NCI-H510A (cell line): ENCODE measurements at regions not wholly inside any gene's neighbourhood (a gene's known extent, or its start where the extent isn't known, plus 50 kb on each side); places are given as distances from the start of the nearest gene placed in this dataset.

Experiments used
- DNase-seq: peaks from one replicate; lab custom pipeline; 2025; lab: John Stamatoyannopoulos, UW

DNA sequence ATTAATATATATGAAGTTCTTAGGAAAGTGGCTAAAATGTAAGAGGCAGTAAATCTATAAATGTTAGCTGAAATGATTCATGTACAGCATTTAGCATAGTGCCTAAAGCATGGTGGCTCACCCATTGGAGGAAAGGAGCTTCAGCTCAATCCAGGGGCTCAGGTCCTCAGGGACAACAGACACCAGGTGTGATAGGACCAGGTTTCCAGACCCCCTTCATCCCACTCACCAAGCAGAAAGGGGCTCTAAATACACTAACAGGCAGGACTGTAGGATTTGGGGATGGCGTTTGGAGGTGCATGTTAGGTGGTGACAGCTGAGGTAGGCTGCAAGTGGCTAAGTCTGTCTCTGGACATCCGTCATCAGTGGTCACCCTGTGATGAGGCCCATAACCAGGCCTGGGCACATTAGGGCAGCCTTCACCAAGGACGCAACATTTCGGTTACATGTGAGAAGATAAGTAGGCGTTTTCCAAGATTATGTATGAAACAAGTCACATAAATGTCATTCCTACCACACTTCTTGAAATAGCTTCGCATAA, 233.1 kb downstream of the C1orf94 start:
- DNase-seq: no peak

DNA sequence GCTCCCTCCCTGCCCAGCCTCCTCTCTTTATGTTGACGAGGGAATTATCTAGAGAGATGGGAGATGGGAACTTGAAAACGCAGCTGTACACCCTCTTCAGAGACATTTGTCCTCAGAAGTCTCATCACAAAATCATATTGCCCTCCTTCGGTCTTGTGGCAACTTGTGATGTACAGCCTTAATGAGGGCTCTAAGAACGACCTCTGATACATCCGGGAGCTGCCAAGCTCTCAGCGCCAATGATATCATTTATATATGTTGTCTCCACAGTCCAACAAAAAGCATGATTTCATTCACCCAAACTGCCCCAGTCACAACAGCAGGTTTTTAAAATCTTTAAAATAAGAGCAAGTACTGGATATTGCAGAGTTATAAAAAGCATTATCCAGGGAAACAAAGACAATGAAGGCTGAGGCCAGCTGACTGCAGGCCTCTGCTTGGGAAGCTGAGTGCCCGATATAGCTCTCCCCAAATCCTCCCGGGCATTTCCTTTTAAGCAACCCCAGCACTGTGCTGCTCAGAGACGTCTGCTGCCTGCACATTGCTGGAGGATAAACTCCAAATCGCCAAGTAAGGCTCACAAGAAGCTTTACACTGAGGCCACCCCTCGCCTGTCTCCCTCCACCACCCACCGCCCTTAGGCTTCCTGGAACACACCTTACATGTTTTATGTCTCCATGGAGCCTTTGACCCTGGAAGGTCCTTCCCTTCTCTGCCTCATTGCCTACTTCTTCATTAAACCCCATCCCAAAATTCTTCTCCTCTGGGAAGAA, 236.1 kb downstream of the C1orf94 start:
- DNase-seq: no peak

DNA sequence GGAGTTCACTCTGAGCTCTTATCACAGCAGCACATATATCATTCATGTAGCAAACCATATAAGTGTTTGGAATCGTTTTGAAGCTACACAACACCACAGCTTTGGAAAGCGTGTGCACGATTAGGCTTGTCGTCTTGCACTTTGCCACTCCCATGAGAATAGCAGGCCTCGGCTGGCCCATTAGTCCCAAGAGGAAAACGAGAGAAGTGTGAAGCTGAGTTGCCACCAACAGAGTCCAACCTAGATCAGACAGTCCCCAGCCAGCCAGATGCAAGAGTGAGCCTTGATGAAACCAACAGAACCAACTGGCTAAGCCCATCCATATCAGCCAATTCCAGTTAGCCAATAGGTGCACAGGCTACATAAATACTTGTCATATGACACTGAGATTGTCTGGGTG, 238.4 kb downstream of the C1orf94 start:
- DNase-seq: peak; percentile 39

DNA sequence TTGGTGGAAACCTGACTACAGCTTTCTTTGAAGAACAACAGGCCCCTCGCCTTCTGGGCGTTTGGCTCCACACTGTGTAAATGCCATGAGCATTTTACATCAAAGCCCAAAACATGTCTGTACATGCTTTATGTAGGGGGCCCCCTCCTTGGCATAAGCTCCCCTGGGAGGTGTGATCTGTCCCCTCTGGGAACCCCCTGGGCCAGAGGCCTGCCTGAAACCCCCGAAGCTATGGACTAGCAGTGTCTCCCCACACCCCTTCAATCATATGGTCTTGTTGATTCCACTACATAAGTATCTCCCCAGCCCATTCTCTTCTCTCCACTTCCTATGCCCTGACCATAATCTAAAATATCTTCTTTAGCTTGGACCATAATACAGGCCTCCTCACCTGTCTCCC, 241.5 kb downstream of the C1orf94 start:
- DNase-seq: no peak

DNA sequence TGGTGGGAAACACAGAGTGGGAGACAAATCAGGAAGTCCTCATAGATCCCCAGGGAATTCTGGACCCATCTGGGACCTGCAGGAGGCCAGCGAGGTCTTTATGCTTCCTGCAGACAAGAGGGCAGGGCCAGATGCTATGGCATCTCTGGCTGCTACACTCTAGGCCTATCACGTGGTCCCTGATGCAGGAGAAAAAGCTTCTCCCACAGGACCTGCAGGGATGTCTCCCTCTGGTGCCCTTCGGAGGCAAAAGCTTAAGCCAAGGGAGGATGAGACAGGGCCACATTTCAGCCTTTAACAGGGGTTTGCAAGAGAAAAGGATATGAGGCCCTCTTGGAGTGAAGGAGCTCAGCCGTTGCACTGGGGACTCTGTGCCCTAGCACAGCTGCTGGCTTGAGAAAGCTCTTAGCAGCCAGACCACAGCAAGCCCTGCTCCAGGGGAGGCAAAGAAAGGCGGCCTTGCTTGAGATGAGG, 243.0 kb downstream of the C1orf94 start:
- peak; percentile 54 for DNase-seq

DNA sequence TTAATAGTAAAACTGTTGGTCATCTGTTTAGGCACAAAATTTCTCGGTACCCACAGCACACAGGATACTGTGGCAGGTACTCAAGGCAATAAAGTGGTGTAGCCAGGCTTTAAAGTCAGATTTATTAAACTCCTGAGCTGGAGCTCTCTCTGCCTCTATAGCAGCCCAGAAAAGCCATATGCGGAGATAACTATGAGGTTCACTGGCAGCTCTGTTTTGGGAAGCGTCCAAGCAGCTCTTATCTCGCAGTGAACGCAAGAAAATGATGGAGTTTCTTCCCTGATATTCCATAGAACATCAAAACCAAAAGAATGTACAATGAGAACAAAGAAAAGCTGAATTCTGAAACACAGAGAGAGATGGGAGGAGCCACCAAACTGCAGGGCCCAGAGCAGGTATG, 248.3 kb downstream of the C1orf94 start:
- no peak for DNase-seq

DNA sequence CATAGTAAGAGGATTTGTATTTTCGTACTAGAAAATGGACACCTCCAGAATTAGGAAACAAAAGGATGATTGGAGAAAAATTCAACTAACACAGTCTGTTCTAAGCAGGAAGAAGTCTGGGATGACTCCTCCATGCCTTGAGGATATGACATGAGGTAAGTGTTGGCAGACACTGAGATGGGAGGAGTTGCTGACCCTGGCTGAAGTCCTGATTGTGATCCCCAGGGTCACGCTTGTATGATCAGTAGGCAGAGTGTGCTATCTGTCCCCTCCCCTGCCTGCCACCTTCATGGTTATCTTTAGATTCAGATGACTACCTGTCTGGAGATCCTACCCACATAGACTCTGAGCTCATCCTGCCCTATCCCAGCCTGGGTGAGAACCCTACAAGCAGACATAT, 249.1 kb downstream of the C1orf94 start:
- no peak for DNase-seq

DNA sequence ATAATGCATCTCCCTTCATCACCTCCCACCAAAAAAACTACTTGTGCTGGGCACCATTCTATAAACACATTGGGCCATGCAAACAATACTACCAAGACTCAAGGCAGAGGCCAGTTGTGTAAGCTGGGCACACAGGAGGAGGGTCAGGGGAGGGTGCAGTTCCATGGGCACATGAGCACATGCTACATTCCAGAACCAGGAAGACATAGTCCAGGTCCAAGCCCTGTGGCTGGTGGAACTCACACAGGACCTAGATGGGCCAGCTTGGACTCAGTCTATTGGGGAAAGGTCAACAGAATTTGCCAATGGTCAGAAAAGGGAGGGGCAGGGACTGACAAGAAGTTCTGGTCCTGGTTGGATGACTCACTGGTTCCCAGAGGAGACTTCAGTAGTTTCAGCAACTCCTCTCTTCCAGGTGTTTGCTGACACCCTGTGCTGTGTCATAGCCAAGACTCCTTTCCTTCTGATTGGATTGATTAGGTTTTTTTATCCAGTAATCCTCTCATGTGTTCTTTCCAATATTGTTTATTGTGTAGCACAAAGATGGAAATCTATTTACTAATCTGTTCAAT, 249.7 kb downstream of the C1orf94 start:
- DNase-seq: no peak

DNA sequence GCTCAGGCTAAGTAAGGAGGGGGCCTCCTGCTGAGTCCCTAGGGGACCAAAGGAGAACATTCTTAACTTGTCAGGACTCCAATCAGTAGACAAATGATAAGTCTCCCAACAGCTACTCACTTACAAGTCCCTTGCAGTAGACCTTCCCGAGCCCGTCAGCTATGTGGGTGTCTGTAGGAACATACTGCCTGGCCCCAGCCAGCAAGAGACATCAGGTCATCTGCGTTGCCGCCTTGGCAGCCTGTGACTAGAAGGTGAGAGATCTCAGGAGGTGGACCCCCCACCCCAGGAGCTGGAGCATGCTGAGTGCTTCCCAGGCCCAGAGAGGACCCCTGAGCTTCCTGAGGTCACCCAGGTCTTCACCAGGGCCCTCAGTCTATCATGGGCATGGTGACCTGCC, 250.5 kb downstream of the C1orf94 start:
- DNase-seq: no peak

DNA sequence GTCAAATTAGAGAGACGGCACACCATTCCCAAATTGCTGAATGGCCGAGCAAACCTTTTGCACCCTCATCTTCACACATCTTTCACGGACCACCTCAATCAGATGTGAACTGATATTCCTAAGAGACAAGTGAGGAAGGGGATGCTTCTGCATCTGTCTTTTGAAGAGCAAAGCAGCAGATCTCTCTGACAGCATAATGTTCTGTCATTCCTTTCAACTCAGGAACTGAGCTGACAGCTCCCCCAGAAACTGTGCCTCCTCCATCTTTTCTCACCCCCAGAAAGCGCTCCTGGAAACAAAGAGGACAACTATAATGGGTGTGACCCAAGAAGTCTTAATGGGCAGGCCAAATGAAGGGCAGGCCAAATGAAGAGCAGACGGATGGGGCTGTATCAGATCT, 256.4 kb downstream of the C1orf94 start:
- DNase-seq: no peak

DNA sequence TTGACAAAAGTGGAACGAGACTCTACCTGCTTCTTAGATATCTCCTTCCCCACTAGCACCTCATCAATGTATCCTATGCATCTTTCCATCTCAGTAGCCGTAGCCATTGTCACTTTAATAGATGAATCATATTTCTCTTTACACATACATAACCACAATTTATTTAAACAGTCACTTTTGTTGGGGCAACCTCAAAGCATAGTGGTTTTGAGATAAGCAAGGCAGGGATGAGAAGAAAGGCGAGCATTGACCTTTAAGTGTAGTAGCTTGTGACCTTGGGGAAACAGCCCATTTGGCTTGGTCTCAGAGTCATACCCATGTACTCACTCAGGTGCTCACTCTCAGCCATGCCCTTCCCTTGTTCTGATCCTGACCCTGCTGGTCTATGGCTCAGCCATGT, 260.1 kb downstream of the C1orf94 start:
- DNase-seq: no peak

DNA sequence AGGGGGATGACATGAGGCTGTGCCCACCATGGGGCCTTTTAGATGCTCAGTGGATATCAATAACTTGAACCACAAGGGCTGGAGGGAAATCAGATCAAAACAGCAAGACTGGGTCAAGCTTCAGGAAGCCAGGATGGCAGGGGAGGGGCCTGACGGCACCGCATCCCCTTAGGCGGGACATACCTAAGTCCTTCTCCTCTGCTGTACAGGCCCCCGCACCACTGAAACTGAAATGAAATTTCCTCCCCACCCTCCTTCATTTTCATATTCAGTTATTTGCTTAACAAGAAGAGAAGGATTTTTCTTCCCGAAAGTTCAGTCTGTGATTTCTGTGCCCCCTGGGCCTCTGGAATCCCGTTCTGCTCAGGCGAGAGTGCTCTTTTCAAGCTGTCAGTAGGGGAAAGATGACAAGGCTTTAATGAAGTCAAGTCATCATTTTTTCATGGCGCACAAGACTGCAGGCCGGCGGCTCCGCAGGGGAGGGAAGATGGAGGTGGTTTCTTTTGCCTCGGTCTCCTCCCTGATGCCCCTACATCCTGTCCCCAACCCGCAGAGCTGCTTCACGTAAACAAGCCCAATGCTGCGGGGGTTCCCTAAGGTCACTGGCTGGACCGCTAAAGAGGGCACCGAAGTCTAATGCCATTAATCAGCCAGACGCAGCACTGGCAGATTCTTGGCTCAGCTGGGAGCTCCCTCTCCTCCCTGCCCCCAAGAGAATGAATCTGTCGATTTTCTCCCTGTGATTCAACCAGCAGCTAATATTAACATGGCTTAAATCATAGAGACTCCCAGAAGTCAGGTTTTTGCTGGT, 264.8 kb downstream of the C1orf94 start:
- DNase-seq: no peak

DNA sequence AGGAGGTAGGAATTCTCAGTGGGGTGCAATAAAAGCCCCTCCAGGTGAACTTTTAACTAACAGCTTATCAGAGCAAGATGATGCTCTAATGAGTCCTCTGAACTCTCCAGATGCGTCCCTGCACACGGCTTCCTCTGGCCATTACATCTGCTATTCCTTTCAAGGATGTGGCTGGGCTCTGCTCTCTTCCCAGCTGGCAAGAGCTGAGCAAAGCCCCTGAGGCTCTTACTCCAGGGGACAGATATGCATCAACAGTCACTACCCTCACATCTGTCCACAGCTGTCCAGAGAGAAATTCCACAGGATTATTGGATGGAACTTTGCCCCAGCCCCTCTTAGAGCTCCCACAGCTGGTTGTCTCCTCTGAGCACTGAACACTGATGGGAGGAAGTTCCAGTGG, 267.8 kb downstream of the C1orf94 start:
- DNase-seq: no peak

DNA sequence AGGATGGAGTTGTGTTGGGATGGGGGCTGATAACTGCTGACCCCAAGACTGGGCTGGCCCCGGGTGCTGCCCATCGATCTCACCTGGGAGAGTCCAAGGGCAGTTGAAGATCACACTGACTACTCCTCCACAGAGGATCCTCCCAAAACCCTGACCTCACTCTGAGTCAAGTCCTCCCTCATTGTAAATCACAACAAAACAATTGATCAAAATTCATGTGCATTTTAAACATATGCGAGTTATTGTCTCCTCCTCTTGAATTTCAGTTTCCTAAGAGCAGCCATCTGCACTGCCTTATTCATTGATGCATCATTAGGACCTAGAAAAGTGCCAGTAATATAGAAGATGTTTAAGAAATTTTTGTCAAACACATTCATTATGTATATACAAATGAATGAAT, 273.6 kb downstream of the C1orf94 start:
- no peak for DNase-seq

DNA sequence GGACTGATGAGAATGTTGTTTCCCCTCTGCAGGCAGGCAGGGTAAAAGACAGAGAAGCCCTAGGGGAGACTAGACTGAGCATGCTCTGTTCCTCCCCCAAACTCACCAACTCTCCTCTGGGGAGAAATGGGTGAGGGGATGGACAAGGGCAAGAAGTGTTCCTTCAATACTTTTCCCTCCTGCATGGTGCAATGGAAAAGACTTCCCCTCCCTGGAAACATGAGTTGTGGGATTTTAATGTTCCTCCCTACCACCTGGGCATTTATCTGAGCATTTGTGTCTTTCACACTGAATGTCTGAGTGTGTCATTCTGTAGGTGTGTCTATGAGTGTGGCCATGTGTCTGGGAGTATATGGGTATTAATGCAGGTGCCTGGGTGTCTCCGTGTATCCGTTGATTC, 275.7 kb downstream of the C1orf94 start:
- no peak for DNase-seq

DNA sequence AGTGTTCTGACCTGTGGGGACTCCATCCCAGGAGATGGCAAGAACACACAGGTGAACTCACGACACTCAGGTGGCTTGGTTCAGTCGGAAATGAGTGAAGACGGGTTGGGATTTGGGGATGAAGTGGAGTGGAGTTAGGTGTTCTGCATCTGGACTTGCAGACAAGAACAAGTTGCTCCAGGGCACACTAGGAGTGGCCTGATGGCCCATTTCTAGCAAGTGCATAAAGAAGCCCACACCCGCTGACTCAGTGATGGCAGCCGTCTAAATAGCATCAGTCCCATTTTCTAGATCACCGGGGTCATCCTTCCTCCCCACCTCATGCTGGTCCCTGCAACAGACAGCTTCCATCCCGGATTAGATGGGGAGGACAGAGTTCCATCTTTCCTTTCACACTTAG, 278.4 kb downstream of the C1orf94 start:
- DNase-seq: no peak

DNA sequence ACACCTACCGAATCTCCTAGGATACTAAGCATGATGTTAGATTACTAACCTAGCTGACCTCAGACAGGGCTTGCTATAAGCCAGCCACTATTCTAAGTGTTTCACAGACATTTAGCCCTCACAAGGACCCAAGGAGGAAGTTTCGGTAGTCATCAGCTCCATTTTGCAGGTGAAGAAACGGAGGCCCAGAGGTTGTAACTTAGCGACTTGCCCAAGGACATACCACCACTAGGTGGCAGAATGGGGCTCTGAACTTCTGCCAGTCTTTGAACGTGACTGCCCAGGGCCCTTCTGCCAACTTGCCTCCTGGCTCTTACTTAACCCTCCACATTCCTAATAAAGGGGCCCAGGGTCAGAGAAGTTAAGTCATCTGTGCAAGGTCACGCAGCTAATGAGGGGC, 283.5 kb downstream of the C1orf94 start:
- DNase-seq: peak; percentile 51

DNA sequence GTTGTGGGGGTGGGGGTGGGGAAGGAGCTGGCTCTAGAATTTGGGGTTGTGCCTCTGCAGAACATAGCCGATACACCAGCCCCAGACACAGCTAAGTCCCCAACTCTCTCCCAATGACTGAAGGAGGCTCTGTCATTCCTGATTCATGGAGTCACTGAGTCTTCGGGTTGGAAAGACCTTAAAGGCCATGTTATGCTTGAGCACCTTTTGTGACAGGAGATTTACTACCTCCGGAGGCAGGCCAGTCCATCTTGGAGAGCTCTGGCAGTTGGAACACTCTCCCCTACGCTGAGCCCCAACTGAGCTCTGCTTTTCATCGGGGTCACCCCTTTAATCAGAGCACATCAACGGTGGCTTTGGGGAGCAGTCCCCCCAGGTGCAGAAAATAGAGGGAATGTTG, 284.4 kb upstream of the GJB5 start:
- DNase-seq: no peak

DNA sequence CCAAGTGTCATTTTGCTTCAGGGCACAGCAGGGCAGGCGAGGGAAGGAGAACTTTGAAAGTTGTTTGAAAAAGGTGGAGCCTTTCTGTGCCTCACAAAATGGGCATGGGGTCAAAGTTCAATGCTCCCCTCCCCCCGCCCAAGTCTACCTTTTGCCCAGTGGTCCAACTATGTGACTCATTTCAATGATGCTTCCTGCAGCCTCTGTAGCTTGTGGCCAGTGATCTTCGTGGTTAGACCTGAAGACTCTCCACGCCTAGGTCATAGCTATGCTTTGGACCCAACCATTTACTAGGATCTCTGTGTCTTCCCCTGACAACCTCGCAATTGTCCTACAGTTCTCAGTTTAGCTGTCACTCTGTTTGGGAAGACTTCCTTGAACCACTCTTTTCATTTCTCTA, 280.3 kb upstream of the GJB5 start:
- no peak for DNase-seq

DNA sequence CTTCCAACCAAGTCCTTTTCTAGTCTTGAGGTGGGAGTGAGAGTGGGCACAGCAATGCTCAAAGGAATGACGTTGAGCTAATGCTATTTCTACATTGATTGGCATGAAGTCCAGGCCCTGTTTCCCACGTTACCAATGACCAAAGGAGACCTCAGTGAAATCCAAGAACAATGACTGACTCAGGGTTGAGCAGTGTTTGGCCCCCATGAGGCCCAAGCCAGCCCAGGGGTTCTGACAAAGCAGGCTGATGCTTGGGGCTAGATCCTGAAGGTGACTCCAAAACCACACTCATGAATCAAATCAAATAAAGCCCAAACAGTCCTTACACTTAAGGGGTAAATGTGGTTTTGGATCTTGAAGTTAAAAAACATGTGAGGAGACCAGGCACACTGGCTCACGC, 278.5 kb upstream of the GJB5 start:
- DNase-seq: no peak

DNA sequence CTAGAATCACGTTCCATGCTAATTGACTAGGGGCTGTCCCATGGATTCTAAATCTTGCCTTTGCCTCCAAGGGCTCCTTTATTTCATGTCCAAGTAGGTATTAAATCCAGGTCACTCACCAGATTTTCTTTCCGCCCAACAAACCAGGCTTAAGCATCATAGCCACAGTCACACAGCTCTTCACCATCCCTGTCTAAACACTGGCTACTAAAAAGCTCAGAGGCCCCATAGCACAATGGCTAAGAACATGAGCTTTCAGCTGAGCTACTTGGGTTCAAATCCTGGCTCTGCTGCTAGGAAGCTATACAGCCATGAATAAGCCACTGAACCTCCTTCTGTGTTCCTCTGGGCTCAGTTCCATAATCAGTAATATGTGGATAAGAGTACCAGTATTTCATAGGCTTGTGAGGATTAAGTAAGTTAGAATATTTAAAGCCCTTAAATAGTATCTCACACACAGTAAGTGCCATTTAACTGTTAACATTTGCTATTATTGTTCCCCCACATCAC, 277.2 kb upstream of the GJB5 start:
- DNase-seq: no peak

DNA sequence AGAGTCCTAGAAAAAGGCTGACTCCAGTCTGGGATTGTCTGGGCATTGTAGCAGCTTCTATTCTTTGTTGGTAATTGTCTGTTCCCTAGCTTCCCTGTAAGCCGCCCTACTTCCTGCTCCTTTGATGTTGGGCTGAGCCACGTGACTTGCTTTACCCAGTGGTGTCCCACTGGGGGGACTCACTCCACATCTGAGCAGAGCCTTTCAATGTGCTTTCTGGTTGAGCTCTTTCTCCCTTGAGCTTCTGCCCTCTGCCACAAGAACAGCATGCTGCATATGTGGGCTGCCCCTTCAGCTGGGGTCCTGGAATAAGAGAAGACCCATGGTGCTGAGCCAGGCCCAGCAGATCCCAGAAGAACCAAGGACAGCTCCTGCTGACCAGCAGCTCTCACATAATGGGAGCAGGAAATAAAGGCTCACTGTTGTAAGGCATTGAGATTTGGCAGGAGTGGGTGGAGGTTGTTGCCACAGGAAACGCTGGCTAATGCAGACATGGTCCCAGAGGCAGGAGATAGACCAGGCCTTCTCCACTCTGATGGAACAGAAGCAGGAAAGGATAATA, 276.3 kb upstream of the GJB5 start:
- no peak for DNase-seq
